Progenitor cell of endocrine pancreas (in vitro differentiated cells): ENCODE measurements at regions not wholly inside any gene's neighbourhood (a gene's known extent, or its start where the extent isn't known, plus 50 kb on each side); places are given as distances from the start of the nearest gene placed in this dataset.

Experiments
- DNase-seq: peaks from one replicate; pipeline ENCODE4 v3.0.0; 2021; ENCODE audit warnings: low spot score; ENCODE audit not compliant: unreplicated experiment
- H3K27ac Mint-ChIP-seq: 2 replicates; pipeline ENCODE4 v1.8.0; 2021; ENCODE audit warnings: mild to moderate bottlenecking, moderate library complexity, mixed read lengths
- H3K27me3 Mint-ChIP-seq: 2 replicates; pipeline ENCODE4 v1.8.0; 2021; ENCODE audit warnings: mixed read lengths
- H3K36me3 Mint-ChIP-seq: 2 replicates; pipeline ENCODE4 v1.8.0; 2022; ENCODE audit warnings: mixed read lengths; ENCODE audit not compliant: insufficient read depth
- H3K4me1 Mint-ChIP-seq: 2 replicates; pipeline ENCODE4 v1.8.0; 2021; ENCODE audit warnings: low read depth, mixed read lengths
- H3K4me3 Mint-ChIP-seq: 2 replicates; pipeline ENCODE4 v1.8.0; 2021; ENCODE audit warnings: low read depth, mild to moderate bottlenecking, moderate library complexity, mixed read lengths
- H3K9me3 Mint-ChIP-seq: 2 replicates; pipeline ENCODE4 v1.8.0; 2021; ENCODE audit warnings: low read depth, mixed read lengths
- TF ChIP-seq, protein P1 (sequence below): fragments of 200-600 bp; sonication (generic); IDR thresholded peaks from one replicate; pipeline ENCODE4 v1.5.0; 2021; ENCODE audit warnings: antibody characterized with exemption, mild to moderate bottlenecking; ENCODE audit not compliant: unreplicated experiment

DNA sequence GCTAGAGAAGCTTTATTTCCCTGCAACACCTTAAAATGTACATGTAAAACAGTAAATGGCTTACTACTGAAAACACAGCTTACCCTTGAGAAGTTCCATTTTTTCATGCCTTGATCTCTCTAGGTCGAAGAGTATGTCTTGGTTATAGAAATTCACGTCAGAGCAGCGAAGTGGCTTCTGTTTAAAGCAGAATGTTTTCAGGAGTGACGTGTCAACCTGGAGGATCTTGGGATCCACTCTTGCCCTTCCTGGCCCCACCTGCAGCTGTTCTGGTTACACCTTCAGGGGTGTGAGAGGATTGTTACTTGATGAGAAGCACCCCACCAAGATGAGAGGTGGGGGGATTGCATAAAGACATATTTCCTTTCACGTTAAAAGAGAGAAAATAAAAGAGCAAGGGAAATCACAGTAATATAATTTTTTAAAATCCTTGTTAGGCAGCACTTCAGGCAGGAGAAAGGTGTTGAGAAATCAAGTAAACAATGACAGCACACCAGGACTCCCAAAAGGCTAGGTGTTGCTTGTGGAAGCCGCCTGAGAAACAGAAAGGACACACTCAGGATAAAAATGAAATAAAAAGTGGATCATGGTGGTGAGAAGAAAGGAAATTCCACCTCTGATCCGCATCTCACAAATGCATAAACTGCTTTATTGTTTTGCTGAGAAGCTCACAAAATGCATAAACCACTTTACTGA is 149.7 kb downstream of the UNC5CL start:
- TF ChIP-seq, protein P1, sequence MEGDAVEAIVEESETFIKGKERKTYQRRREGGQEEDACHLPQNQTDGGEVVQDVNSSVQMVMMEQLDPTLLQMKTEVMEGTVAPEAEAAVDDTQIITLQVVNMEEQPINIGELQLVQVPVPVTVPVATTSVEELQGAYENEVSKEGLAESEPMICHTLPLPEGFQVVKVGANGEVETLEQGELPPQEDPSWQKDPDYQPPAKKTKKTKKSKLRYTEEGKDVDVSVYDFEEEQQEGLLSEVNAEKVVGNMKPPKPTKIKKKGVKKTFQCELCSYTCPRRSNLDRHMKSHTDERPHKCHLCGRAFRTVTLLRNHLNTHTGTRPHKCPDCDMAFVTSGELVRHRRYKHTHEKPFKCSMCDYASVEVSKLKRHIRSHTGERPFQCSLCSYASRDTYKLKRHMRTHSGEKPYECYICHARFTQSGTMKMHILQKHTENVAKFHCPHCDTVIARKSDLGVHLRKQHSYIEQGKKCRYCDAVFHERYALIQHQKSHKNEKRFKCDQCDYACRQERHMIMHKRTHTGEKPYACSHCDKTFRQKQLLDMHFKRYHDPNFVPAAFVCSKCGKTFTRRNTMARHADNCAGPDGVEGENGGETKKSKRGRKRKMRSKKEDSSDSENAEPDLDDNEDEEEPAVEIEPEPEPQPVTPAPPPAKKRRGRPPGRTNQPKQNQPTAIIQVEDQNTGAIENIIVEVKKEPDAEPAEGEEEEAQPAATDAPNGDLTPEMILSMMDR, result no peak
- Mint-ChIP-seq H3K4me3 (no peak overlapping the region), H3K36me3 (peaks cover 3% of the 10 kb centered on the region), H3K4me1 (peaks cover 15% of the 10 kb centered on the region), H3K27me3 (no peaks in the 10 kb centered on the region), H3K27ac (no peak overlapping the region), H3K9me3 (no peaks in the 10 kb centered on the region)
- DNase-seq, result no peak

DNA sequence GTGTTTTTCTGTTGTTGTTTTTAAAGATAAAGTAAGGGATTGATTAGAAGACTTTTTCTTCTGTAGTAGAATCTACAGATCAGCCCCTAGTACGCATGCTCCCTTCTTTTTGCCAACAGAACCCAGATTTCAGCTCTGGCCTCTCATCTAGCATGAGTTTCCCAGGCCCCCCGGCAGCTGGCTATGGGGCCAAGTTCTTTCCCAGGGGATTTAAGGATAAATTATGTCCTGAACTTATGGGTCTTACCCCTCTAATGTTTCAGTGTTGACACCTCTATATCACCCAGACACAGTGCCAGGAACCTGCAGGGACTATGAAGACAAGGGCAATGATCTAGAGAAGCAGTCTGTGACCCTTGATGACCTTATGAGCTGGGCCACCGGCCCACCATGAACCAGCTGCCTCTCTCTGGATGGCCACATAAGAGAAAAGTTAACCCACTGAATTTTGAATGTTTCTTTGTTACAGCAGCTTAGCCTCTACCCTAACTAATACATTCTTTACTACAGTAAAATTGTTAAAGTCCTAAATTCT is 150.5 kb downstream of the UNC5CL start:
- TF ChIP-seq, protein P1, result no peak
- peaks cover 3% of the 10 kb centered on the region for H3K36me3 Mint-ChIP-seq

DNA sequence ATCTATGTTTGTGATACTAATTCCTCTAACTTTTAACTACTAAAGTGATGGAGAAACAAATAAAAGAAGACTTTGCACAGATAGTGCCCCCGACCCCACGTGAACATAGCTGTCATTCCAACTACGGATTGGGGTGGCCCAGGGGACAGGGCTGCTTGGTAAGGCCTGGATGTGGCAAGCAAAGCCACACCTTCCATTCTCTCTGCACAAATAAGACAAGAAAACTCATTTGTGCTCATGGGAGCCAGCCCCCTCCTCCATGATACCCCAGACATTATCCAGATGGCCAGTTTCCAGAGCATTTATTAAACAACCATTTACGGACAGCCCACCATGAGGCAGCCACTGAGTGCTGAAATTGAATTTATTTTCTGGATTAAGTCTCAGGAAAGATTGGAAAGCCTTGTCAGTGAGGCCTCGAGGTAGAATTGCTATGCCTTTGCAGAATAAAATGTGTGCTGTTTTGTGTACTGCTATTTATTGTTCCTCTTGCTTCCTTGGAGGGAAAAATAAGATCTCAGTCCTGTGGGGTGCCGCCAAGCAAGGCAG is 151.2 kb downstream of the UNC5CL start:
- Mint-ChIP-seq H3K36me3 (peaks cover 3% of the 10 kb centered on the region), H3K9me3 (no peaks in the 10 kb centered on the region), H3K27me3 (no peaks in the 10 kb centered on the region), H3K4me1 (peaks cover 12% of the 10 kb centered on the region), H3K4me3 (no peak overlapping the region), H3K27ac (no peak overlapping the region)
- TF ChIP-seq, protein P1, result no peak
- no peak for DNase-seq

More for the DNA sequence above, 150.5 kb downstream of the UNC5CL start:
- H3K27me3 Mint-ChIP-seq, result no peaks in the 10 kb centered on the region
- H3K27ac Mint-ChIP-seq, result no peak overlapping the region
- no peaks in the 10 kb centered on the region for H3K9me3 Mint-ChIP-seq
- H3K4me1 Mint-ChIP-seq, result peaks cover 11% of the 10 kb centered on the region
- DNase-seq, result no peak
- no peak overlapping the region for H3K4me3 Mint-ChIP-seq

DNA sequence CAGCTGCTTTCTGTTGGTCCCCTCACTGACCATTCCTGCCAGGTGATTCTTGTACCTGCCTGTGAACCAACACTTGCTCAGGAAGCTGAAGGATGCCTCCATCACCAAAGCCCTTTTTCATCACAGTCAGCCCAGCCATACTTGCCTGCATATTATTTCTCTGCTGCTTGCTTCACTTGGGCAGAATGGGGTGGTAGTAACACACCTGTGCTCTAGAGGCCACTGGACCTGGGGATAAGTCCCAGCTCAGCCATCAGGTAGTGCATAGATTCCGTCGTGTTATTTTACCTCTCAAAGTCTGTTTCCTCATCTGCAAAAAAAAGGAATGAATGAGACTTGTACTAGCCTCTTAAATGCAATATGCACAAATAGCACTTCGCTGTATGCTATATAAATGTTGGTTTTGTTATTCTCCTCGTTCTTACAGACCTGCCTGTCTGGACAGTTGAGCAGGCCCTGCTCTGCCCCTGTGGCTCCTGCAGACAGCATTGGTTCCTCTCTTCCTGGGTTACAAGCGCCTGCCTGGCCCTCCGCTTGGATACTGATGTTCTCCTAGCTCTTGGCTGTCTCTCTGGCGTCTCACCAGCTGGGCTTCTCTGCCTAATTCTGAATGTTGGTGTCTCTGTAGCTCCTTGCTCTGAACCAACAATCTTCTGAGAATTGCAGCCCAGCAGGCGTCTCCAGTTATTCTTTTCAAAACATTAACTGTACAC is 151.8 kb downstream of the UNC5CL start:
- H3K4me3 Mint-ChIP-seq, result no peak overlapping the region
- no peaks in the 10 kb centered on the region for H3K9me3 Mint-ChIP-seq
- H3K4me1 Mint-ChIP-seq, result peaks cover 19% of the 10 kb centered on the region
- no peak overlapping the region for H3K27ac Mint-ChIP-seq
- H3K36me3 Mint-ChIP-seq, result peaks cover 3% of the 10 kb centered on the region
- TF ChIP-seq, protein P1, result no peak
- H3K27me3 Mint-ChIP-seq, result no peaks in the 10 kb centered on the region
- DNase-seq, result no peak

DNA sequence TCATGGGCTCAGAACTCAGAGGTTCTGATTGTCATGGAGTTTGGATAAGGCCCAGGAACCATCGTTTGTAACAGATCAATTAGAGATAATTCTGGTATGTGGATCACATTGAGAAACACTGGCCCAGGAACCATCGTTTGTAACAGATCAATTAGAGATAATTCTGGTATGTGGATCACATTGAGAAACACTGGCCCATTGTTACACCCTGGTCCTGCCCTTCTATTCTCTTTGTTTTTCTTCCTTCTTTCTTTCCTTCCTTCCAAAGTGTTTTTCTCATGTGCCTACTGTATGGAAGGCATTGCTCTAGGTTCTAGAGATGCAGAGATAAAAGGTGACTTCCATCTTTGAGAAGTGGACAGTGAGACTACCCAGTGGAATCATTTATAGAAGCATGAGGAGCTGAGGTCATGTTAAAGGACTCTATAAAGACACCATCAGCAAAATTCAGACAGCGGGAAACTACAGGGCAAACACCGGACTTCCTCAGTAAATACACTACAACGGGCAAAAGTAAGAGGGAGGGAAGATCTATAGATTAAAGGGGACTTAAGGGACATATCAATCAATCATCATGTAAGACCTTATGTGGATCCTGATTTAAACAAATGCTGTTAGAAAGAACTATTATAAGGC is 153.8 kb downstream of the UNC5CL start:
- peaks cover 27% of the 10 kb centered on the region for H3K4me1 Mint-ChIP-seq
- TF ChIP-seq, protein P1, result no peak
- no peaks in the 10 kb centered on the region for H3K9me3 Mint-ChIP-seq
- no peak for DNase-seq
- H3K27ac Mint-ChIP-seq, result peak overlapping the region; percentile 23
- H3K36me3 Mint-ChIP-seq, result peaks cover 3% of the 10 kb centered on the region
- H3K27me3 Mint-ChIP-seq, result no peaks in the 10 kb centered on the region
- H3K4me3 Mint-ChIP-seq, result no peak overlapping the region
